ENCODE measurements at regions not wholly inside any gene's neighbourhood (a gene's known extent, or its start where the extent isn't known, plus 50 kb on each side); places are given as distances from the start of the nearest gene placed in this dataset.

- H3K27ac ChIP-seq, result no peak overlapping the region
- H3K4me3 ChIP-seq, result no peak overlapping the region
Measured at GRCh38 chr5:44663991-44664710, 144.6 kb upstream of the MRPS30 start.

- H3K27ac ChIP-seq, result no peak overlapping the region
- H3K4me3 ChIP-seq, result no peak overlapping the region
Measured at GRCh38 chr5:44661851-44662250, 146.9 kb upstream of the MRPS30 start.

GRCh38 chr5:44660251-44660650, 148.5 kb upstream of the MRPS30 start:
- H3K4me3 ChIP-seq, result no peak overlapping the region
- H3K27ac ChIP-seq, result peak overlapping the region in 1 of 21 experiments; percentile 26

DNA sequence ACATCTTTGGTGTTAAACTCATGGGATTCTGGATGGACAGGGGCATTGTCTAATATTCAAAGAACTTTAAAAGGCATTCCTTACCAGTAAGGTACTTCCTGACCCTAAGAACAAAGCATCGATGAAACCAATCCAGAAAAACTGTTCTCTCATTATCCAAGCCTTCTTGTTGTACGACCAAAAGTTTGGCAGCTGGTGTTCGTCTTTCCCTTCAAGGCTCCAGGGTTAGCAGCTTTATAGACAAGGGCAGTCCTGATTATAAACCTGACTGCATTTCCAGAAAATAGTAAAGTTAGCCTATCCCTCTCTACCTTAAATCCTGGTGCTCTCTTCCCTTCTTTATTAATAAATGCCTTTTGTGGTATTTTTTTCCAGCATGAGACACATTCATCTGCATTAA, 149.4 kb upstream of the MRPS30 start:
- no peak overlapping the region for H3K27ac ChIP-seq
- H3K4me3 ChIP-seq, result no peak overlapping the region

- no peak overlapping the region for H3K4me3 ChIP-seq
- H3K27ac ChIP-seq, result no peak overlapping the region
Measured at GRCh38 chr5:44652674-44653073, 156.1 kb upstream of the MRPS30 start.

- Histone ChIP-seq H3K27ac (no peak overlapping the region), H3K4me3 (no peak overlapping the region)
Measured at GRCh38 chr5:44646016-44646415, 162.7 kb upstream of the MRPS30 start.

DNA sequence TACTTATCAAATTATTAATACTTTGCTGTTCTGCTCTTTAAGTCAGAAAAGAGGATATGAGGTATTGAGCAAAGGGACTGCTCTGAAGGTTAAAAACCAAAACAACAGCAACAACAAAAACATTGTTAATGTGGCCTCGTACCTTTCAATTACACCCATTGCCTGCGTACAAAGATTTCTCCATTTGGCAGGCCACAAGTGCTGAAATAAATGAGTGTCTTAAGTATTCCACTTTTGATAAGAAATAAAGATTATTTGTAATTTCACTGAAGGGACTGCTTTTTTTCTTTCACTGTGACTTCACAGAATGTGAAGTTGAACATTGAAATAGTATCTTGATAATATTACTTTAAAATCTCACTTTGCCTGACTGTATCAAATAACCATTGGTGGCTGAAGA, 163.2 kb upstream of the MRPS30 start:
- Histone ChIP-seq H3K27ac (no peak overlapping the region), H3K4me3 (no peak overlapping the region)

DNA sequence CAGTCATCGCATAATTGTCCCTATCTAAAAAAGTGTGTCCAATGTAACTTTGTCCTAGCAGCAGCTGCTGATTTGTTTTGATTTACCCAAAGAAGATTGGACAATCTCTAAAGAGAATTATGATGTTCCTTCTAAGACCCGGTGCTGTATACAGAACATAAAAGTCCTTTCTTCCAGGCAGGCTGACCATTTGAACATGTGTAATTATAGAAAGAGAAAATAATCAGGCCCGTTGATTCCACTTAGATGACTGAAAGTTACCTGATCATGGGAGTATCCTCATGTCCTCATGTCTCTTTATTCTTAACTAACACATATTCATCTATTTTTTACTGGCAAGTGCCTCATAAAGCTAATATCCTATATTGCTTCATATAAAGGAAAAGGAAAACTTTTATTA, 164.1 kb upstream of the MRPS30 start:
- no peak overlapping the region for H3K27ac ChIP-seq

GRCh38 chr5:44641820-44642219, 166.9 kb upstream of the MRPS30 start:
- Histone ChIP-seq H3K4me3 (no peak overlapping the region), H3K27ac (no peak overlapping the region)

More for the DNA sequence above, 164.1 kb upstream of the MRPS30 start:
- no peak overlapping the region for H3K4me3 ChIP-seq

DNA sequence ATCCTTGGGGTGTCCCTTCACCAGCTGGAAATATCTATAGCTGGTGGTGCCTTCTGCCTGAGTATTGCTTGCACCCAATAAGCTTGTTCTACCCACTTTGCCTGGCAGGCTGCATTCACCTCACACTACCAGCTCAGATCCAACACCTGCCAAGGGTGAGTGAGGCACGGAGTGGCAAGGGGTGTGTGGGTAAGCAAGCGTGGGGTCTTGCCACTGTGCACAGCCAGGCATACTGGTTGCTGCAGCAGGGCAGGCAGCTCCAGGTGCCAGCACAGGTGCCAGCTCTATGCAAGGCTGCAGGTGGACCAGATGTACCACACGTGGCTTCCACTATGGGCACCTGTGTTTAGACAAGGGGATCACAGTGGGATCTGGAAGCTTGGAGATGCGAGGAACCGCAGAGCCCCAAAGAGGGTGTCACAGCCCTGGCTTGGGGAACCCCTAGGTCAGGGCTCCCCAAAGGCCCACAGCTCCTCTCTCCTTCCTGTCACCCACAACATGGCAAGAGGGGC, 167.7 kb upstream of the MRPS30 start:
- H3K27ac ChIP-seq, result no peak overlapping the region

DNA sequence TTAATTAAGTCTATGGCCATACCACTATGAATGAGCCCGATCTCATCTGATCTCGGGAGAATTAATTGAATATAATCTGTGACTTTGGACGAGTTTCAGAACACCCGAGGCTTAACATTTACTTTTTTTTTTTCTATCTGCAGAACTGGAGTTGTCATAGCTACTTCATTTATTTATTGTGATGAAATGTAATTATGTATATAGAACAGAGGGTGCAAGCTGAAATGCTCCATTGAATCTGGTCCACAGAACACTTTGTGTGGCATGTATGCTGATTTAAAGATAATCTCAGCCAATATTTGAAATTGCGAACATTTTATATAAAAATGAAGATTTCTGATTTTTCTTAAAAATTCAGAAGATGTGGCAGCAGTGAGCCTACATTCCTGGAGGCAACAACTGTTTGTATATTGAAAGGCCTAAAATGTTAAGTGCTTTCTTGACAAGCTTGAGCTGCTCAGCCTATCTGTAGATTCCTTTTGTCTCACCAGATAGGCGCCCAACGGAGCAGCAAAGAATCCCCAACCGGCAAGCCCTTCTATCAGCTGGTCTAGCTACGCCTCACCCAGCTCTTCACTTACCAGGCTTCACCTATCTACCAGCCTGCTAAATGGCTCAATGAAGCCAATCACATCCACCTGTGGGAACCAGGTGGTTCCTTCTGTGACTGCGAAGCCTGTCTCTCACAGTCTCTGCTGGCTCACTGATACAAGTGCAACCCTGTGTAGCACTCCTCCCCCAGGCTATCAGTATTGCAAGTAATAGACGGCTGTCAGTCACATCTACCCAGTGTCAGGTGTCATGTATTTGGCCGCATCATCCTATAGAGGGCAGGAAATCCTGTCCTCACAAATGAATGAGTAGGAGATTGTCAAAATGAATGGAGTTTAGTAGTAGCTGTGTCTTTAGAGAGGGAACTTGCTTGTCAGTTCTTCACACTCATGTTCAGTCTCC, 170.6 kb upstream of the MRPS30 start:
- no peak overlapping the region for H3K4me3 ChIP-seq
- H3K27ac ChIP-seq, result no peak overlapping the region

More for the DNA sequence above, 167.7 kb upstream of the MRPS30 start:
- no peak overlapping the region for H3K4me3 ChIP-seq

- Histone ChIP-seq H3K27ac (no peak overlapping the region), H3K4me3 (no peak overlapping the region)
Measured at GRCh38 chr5:44632344-44632743, 176.4 kb upstream of the MRPS30 start.

GRCh38 chr5:44626846-44627245, 181.9 kb upstream of the MRPS30 start:
- H3K27ac ChIP-seq, result no peak overlapping the region
- no peak overlapping the region for H3K4me3 ChIP-seq

DNA sequence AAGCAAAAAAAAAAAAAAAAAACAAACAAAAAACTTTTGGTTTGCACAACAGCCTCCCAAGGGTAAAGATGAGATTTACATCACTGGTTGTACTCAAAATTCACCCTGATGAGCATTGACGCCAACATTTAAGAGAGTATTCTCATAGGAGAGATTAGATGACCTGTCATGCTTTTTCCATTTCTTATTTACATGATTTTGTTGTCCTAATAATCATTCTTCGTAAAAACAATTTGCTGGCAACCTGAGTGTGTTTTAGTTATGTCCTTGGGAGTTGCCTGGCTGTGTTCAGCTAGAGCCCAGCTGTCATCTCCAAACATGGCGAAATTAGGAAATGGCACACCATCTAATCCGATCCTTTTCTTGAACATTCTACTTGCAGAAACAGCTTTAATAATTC, 186.4 kb upstream of the MRPS30 start:
- Histone ChIP-seq H3K27ac (no peak overlapping the region), H3K4me3 (no peak overlapping the region)

DNA sequence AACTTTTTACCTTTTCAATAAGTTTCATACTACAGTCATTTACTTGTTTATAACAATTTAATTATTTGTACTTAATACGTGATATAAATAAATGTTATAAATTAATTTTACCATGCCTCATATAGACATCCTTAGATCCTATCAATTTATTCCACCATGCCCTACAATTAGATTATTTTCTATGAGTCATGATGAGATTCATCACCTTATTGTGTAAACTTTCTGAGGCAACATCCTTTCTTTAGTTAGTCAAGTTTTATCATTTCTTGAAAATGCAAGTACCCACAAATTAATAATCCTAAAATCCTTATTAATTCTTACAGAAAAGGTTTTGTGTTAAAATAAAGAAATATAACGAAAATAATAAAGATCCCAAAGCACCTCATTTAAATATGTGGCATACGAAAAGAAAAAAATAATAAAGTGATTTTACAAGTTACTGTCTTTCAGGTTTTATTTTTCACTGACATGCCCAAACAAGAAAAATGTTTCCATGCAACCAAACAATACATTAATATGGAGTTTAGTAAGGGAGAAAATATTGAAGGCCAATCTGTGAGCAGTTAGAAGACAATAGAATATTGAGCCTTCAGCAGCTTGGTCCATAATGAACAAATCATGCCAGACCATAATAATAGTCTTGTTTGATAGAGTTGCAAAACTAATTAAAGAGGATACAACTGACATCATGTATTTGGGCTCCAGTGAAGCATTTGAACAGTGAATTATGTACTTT, 188.7 kb upstream of the MRPS30 start:
- H3K4me3 ChIP-seq, result no peak overlapping the region
- no peak overlapping the region for H3K27ac ChIP-seq

- no peak overlapping the region for H3K27ac ChIP-seq
Measured at GRCh38 chr5:44614845-44615244, 193.9 kb upstream of the MRPS30 start.

GRCh38 chr5:44613936-44614335, 194.8 kb upstream of the MRPS30 start:
- Histone ChIP-seq H3K27ac (no peak overlapping the region), H3K4me3 (no peak overlapping the region)

More at GRCh38 chr5:44614845-44615244, 193.9 kb upstream of the MRPS30 start:
- H3K4me3 ChIP-seq, result no peak overlapping the region

- no peak overlapping the region for H3K4me3 ChIP-seq
- H3K27ac ChIP-seq, result no peak overlapping the region
Measured at GRCh38 chr5:44605926-44606325, 202.8 kb upstream of the MRPS30 start.

DNA sequence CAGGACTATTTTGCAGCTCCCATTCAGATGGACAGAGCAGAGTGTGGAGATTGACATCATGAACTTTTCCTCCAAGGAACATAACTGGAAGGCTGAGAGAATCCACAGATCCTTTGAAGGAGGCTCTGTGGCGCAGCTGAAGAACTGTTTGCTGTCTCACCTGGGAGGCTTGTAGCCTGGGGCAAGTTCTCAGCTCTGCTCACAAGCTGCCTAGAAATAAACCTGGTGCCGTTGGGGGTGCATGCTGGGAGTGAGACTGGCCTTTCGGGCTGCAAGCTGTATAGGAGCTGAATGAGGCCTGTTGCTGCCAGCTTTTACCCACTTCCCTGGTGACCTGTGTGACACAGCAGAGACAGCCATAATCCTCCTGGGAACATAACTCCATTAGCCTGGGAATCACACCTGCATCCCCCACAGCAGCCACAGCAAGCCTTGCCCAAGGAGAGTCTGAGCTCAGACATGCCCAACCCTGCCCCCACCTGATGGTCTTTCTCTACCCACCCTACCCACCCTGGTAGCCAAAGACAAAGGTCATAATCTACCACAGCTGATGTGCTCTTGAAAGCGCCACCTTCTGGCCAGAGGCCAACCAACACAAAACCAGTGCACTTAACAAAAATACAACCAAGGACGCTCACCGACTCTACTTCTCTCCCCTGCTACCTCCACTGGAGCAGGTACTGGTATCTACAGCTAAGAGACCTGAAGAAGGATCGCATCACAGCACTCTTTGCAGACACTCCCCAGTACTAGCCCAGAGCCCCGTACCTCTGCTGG, 205.1 kb upstream of the MRPS30 start:
- H3K4me3 ChIP-seq, result no peak overlapping the region
- H3K27ac ChIP-seq, result no peak overlapping the region
